LNCAP (cell line): ENCODE measurements at regions not wholly inside any gene's neighbourhood (a gene's known extent, or its start where the extent isn't known, plus 50 kb on each side); places are given as distances from the start of the nearest gene placed in this dataset.

Source experiments
- CTCF ChIP-seq: fragments of 450-650 bp; IDR thresholded peaks from 2 replicates; pipeline ENCODE4 v1.5.1; 2017; ENCODE audit warnings: mild to moderate bottlenecking

GRCh38 chr11:121358760-121359159, 66.2 kb downstream of the SC5D start:
- TF ChIP-seq CTCF: no peak

- TF ChIP-seq CTCF: no peak
Observed at GRCh38 chr11:121359591-121359990, 67.0 kb downstream of the SC5D start.

- TF ChIP-seq CTCF: no peak
Observed at GRCh38 chr11:121365304-121365703, 72.7 kb downstream of the SC5D start.

GRCh38 chr11:121366038-121366437, 73.5 kb downstream of the SC5D start:
- no peak for TF ChIP-seq CTCF

- no peak for TF ChIP-seq CTCF
Observed at GRCh38 chr11:121367001-121367843, 74.7 kb downstream of the SC5D start.

GRCh38 chr11:121367844-121368225, 75.3 kb downstream of the SC5D start:
- no peak for TF ChIP-seq CTCF

- no peak for TF ChIP-seq CTCF
Observed at GRCh38 chr11:121368364-121369240, 76.0 kb downstream of the SC5D start.
